Lung (tissue), 11 donors: ENCODE measurements at regions not wholly inside any gene's neighbourhood (a gene's known extent, or its start where the extent isn't known, plus 50 kb on each side); places are given as distances from the start of the nearest gene placed in this dataset.

ENCODE experiments used
- ATAC-seq: fragments of 200-7000 bp; cut with Tn5 transposase; one replicate; pipeline ENCODE4 v1.9.1; 2020; ENCODE audit warnings: moderate number of reproducible peaks; ENCODE audit not compliant: insufficient read depth, low FRiP score
- DNase-seq, 3 donors: peaks; one replicate each; pipeline ENCODE4 v3.0.0-alpha.2; 2013 to 2017
- H3K27ac ChIP-seq, 2 donors: one replicate each; pipeline ENCODE4 v1.5.1; 2013; ENCODE audit warnings: mild to moderate bottlenecking in 2 of 2, moderate library complexity in 2 of 2, control low read depth in 1 of 2, inconsistent platforms in 1 of 2, low read depth in 1 of 2, low read length in 1 of 2
- H3K27me3 ChIP-seq, 3 donors: one replicate each; pipeline ENCODE4 v1.5.1; 2013; ENCODE audit warnings: low read length in 2 of 3; ENCODE audit not compliant: control insufficient read depth in 3 of 3, insufficient read depth in 3 of 3
- H3K36me3 ChIP-seq, 4 donors: one replicate each; pipeline ENCODE4 v1.5.1; 2013; ENCODE audit warnings: low read length in 4 of 4, mild to moderate bottlenecking in 1 of 4, moderate library complexity in 1 of 4; ENCODE audit not compliant: control insufficient read depth in 4 of 4, insufficient read depth in 4 of 4
- H3K4me1 ChIP-seq, 5 donors: one replicate each; pipeline ENCODE4 v1.5.1; 2013; ENCODE audit warnings: low read length in 5 of 5, mild to moderate bottlenecking in 2 of 5, moderate library complexity in 1 of 5; ENCODE audit not compliant: control insufficient read depth in 5 of 5, insufficient read depth in 5 of 5
- H3K4me3 ChIP-seq: one replicate; pipeline ENCODE4 v1.5.1; 2013; ENCODE audit warnings: mild to moderate bottlenecking, control low read depth, moderate library complexity
- H3K9ac ChIP-seq, 2 donors: one replicate each; pipeline ENCODE4 v1.5.1; 2013; ENCODE audit warnings: low read length in 2 of 2, control low read depth in 1 of 2; ENCODE audit not compliant: insufficient read depth in 1 of 2
- H3K9me3 ChIP-seq, 4 donors: one replicate each; pipeline ENCODE4 v1.5.1; 2013; ENCODE audit warnings: low read length in 3 of 4, mild to moderate bottlenecking in 1 of 4, moderate library complexity in 1 of 4; ENCODE audit not compliant: control insufficient read depth in 4 of 4, insufficient read depth in 3 of 4
- CTCF ChIP-seq: IDR thresholded peaks from 2 replicates; pipeline ENCODE4 v1.5.1; 2012; ENCODE audit warnings: mild to moderate bottlenecking; ENCODE audit errors: control extremely low read depth, extremely low read depth
- WGBS, 2 donors: extraction: QIAGEN DNeasy Blood & Tissue Kit; methylation state at CpG; one replicate each; pipeline ENCODE4 v1.1.7; 2013; 5-methylcytosine and 5-hydroxymethylcytosine counted together
- donor health status: control.
- donor health status: control.
- donor health status: Bipolar disorder and iron deficiency.
- donor health status: healthy.
- donor health status: DM: yes; HTN: yes; CAD: no.

GRCh38 chr13:105972306-105972721 is 563.1 kb downstream of the EFNB2 start:
- Histone ChIP-seq H3K27ac (no peak overlapping the region), H3K4me1 (peaks cover 0 to 13% (median 0%) of the 10 kb centered on the region in 5 donors), H3K9me3 (no peaks in the 10 kb centered on the region), H3K4me3 (no peak overlapping the region), H3K9ac (no peak overlapping the region), H3K36me3 (no peaks in the 10 kb centered on the region), H3K27me3 (no peaks in the 10 kb centered on the region)
- no peak for TF ChIP-seq CTCF
- DNase-seq (no peak), ATAC-seq (no peak)
- WGBS, 2 donors: 62 to 71% methylated on average over 7 of the region's 7 CpGs

GRCh38 chr13:105971738-105972137 is 563.7 kb downstream of the EFNB2 start:
- 71 to 81% methylated on average over 3 of the region's 3 CpGs for WGBS, 2 donors
- DNase-seq: no peak

GRCh38 chr13:105971312-105971711 is 564.1 kb downstream of the EFNB2 start:
- no peak for ATAC-seq
- no peaks in the 10 kb centered on the region for H3K9me3 ChIP-seq
- no peaks in the 10 kb centered on the region for H3K27me3 ChIP-seq
- TF ChIP-seq CTCF: no peak
- no peak overlapping the region for H3K27ac ChIP-seq
- H3K9ac ChIP-seq: no peak overlapping the region
- no peaks in the 10 kb centered on the region for H3K36me3 ChIP-seq
- peaks cover 0 to 13% (median 0%) of the 10 kb centered on the region in 5 donors for H3K4me1 ChIP-seq
- H3K4me3 ChIP-seq: no peak overlapping the region
- DNase-seq: no peak
- 64 to 75% methylated on average over 4 of the region's 4 CpGs for WGBS, 2 donors

More at GRCh38 chr13:105971738-105972137, 563.7 kb downstream of the EFNB2 start:
- H3K9me3 ChIP-seq: no peaks in the 10 kb centered on the region
- H3K27me3 ChIP-seq: no peaks in the 10 kb centered on the region
- TF ChIP-seq CTCF: no peak
- H3K27ac ChIP-seq: no peak overlapping the region
- no peaks in the 10 kb centered on the region for H3K36me3 ChIP-seq
- no peak overlapping the region for H3K9ac ChIP-seq
- H3K4me3 ChIP-seq: no peak overlapping the region
- ATAC-seq: no peak
- peaks cover 0 to 13% (median 0%) of the 10 kb centered on the region in 5 donors for H3K4me1 ChIP-seq

- H3K4me3 ChIP-seq: no peak overlapping the region
- ATAC-seq (no peak), DNase-seq (peak in 2 of 3 donors; percentile 26 to 59)
- no peak overlapping the region for H3K27ac ChIP-seq
- no peak overlapping the region for H3K9ac ChIP-seq
- no peak for TF ChIP-seq CTCF
- H3K9me3 ChIP-seq: no peaks in the 10 kb centered on the region
- H3K36me3 ChIP-seq: no peaks in the 10 kb centered on the region
- peaks cover 0 to 13% (median 0%) of the 10 kb centered on the region in 5 donors for H3K4me1 ChIP-seq
- WGBS, 2 donors: 40 to 44% methylated on average over 4 of the region's 4 CpGs
- no peaks in the 10 kb centered on the region for H3K27me3 ChIP-seq
Observed at GRCh38 chr13:105969761-105970160, 565.7 kb downstream of the EFNB2 start.
